ENCODE measurements at regions not wholly inside any gene's neighbourhood (a gene's known extent, or its start where the extent isn't known, plus 50 kb on each side); places are given as distances from the start of the nearest gene placed in this dataset.

GRCh38 chr2:20534913-20535801 lies 88.3 kb downstream of the RHOB start (continued):
- TF ChIP-seq ZNF142 (CRISPR knock-in tag; IDR thresholded peaks at IDR 0.05) (no peak), FOSL1 (CRISPR knock-in tag; IDR thresholded peaks at IDR 0.05; ENCODE audit: borderline replicate concordance) (no peak; the same call in 1 of the 2 replicates), ZBTB43 (CRISPR knock-in tag; conservative IDR thresholded peaks at IDR 0.05) (no peak), ZNF710 (CRISPR knock-in tag; IDR thresholded peaks at IDR 0.05; ENCODE audit: borderline replicate concordance) (0 out of 2 replicates have a peak, but pooled peaks have one; percentile 10), BCL3 (CRISPR knock-in tag; IDR thresholded peaks at IDR 0.05) (no peak; the same call in 1 of the 2 replicates), PAF1 (CRISPR knock-in tag; IDR thresholded peaks at IDR 0.05) (no peak), ZBTB7B (CRISPR knock-in tag; IDR thresholded peaks at IDR 0.05) (peak; percentile 82), ZNF274 (CRISPR knock-in tag; IDR thresholded peaks at IDR 0.05) (no peak), ESRRA (CRISPR knock-in tag; IDR thresholded peaks at IDR 0.05; ENCODE audit: low read depth) (peak; percentile 53; the same call in 1 of the 2 replicates), ZNF839 (CRISPR knock-in tag; IDR thresholded peaks at IDR 0.05; ENCODE audit: borderline replicate concordance) (no peak), IRF2 (CRISPR knock-in tag; IDR thresholded peaks at IDR 0.05) (peak; percentile 75; the same call in 1 of the 2 replicates), RXRB (CRISPR knock-in tag; IDR thresholded peaks at IDR 0.05; ENCODE audit: borderline replicate concordance) (peak; percentile 85), SIN3A (IDR thresholded peaks at IDR 0.05; ENCODE audit: borderline replicate concordance, low read depth, low read length) (no peak), ZFAT (CRISPR knock-in tag; conservative IDR thresholded peaks at IDR 0.05) (no peak), ZFX (CRISPR knock-in tag; IDR thresholded peaks at IDR 0.05; ENCODE audit: low read depth) (0 out of 2 replicates have a peak, but pooled peaks have one; percentile 51), ZNF589 (CRISPR knock-in tag; conservative IDR thresholded peaks at IDR 0.05) (no peak), HCFC1 (IDR thresholded peaks at IDR 0.05; ENCODE audit: low read depth, low read length) (no peak), PLRG1 (conservative IDR thresholded peaks at IDR 0.05) (no peak)

All from HepG2 (cell line).